ENCODE measurements at regions not wholly inside any gene's neighbourhood (a gene's known extent, or its start where the extent isn't known, plus 50 kb on each side); places are given as distances from the start of the nearest gene placed in this dataset.
A peak's percentile ranks its signal among the peaks of the same experiment; 100 is the strongest.

- RAD21 ChIA-PET (ENCODE audit: low non-redundant PET in 1 of 2, low total read pairs in 2 of 2, uncharacterized antibody in 2 of 2, unreplicated experiment in 2 of 2) = no interaction called here
These were observed 301.7 kb upstream of the PCSK5 start for GRCh38 chr9:75588808-75589207.

More at GRCh38 chr9:75588808-75589207, 301.7 kb upstream of the PCSK5 start:
- intact Hi-C loops (cut with micrococcal nuclease) = no loop called here
- Histone ChIP-seq H4K20me1 (ENCODE audit: insufficient read depth) (no peaks in the 10 kb centered on the region), H3K4me3 (replicated peaks in 1 of 2; ENCODE audit: low read depth in 1 of 2, low read length in 2 of 2) (no peak overlapping the region), H3K9me2 (ENCODE audit: insufficient read depth) (no peaks in the 10 kb centered on the region), H3K27me3 (ENCODE audit: insufficient read depth, low read length) (peaks cover 18% of the 10 kb centered on the region), H3K4me2 (ENCODE audit: low read length) (no peak overlapping the region), H3K27ac (ENCODE audit: low read depth, low read length) (no peak overlapping the region), H2AFZ (ENCODE audit: low read depth, low read length, poor library complexity, severe bottlenecking) (no peak overlapping the region), H3K9ac (ENCODE audit: low read length) (no peak overlapping the region), H3K9me3 (ENCODE audit: control insufficient read depth in 1 of 2, insufficient read depth in 1 of 2, low read depth in 1 of 2, low read length in 2 of 2) (no peaks in the 10 kb centered on the region), H3K36me3 (ENCODE audit: control insufficient read depth in 1 of 2, insufficient read depth in 2 of 2, low read length in 2 of 2) (no peaks in the 10 kb centered on the region), H3K4me1 (ENCODE audit: control insufficient read depth in 1 of 2, insufficient read depth in 2 of 2, low read length in 2 of 2) (no peaks in the 10 kb centered on the region), H3K79me2 (ENCODE audit: insufficient read depth, low read length) (no peaks in the 10 kb centered on the region)
- DNase-seq (ENCODE audit: low read depth, low spot score) (no peak), ATAC-seq (peak; percentile 40; the same call in 1 of the 2 replicates)
- TF ChIP-seq, protein P1, sequence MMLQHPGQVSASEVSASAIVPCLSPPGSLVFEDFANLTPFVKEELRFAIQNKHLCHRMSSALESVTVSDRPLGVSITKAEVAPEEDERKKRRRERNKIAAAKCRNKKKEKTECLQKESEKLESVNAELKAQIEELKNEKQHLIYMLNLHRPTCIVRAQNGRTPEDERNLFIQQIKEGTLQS (IDR thresholded peaks at IDR 0.05) = no peak
- TF ChIP-seq POLR2A (IDR thresholded peaks at IDR 0.05; ENCODE audit: borderline replicate concordance, extremely low read depth, insufficient read depth, insufficient read length) = no peak
- TF ChIP-seq, protein P2, sequence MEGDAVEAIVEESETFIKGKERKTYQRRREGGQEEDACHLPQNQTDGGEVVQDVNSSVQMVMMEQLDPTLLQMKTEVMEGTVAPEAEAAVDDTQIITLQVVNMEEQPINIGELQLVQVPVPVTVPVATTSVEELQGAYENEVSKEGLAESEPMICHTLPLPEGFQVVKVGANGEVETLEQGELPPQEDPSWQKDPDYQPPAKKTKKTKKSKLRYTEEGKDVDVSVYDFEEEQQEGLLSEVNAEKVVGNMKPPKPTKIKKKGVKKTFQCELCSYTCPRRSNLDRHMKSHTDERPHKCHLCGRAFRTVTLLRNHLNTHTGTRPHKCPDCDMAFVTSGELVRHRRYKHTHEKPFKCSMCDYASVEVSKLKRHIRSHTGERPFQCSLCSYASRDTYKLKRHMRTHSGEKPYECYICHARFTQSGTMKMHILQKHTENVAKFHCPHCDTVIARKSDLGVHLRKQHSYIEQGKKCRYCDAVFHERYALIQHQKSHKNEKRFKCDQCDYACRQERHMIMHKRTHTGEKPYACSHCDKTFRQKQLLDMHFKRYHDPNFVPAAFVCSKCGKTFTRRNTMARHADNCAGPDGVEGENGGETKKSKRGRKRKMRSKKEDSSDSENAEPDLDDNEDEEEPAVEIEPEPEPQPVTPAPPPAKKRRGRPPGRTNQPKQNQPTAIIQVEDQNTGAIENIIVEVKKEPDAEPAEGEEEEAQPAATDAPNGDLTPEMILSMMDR (IDR thresholded peaks at IDR 0.05 in 2 of 3, conservative IDR thresholded peaks at IDR 0.05 in 1 of 3; ENCODE audit: borderline replicate concordance in 1 of 3, insufficient read depth in 1 of 3, low read depth in 2 of 3, low read length in 2 of 3) = peak in 2 of 3 experiments; percentile 30 to 43; a peak in 3 of 6 replicates
- TF ChIP-seq REST (IDR thresholded peaks at IDR 0.05; ENCODE audit: low read depth) = no peak
- no TSS peak for BruUV-seq (replicated peaks)
- CTCF ChIA-PET = interaction anchor here (1.7 kb wide), 1 partner anchor 13 kb away, joined by 5 read pairs; no protein-coding TSS in a partner anchor
- POLR2A ChIA-PET = no interaction called here
